ENCODE measurements at regions not wholly inside any gene's neighbourhood (a gene's known extent, or its start where the extent isn't known, plus 50 kb on each side); places are given as distances from the start of the nearest gene placed in this dataset.

DNA sequence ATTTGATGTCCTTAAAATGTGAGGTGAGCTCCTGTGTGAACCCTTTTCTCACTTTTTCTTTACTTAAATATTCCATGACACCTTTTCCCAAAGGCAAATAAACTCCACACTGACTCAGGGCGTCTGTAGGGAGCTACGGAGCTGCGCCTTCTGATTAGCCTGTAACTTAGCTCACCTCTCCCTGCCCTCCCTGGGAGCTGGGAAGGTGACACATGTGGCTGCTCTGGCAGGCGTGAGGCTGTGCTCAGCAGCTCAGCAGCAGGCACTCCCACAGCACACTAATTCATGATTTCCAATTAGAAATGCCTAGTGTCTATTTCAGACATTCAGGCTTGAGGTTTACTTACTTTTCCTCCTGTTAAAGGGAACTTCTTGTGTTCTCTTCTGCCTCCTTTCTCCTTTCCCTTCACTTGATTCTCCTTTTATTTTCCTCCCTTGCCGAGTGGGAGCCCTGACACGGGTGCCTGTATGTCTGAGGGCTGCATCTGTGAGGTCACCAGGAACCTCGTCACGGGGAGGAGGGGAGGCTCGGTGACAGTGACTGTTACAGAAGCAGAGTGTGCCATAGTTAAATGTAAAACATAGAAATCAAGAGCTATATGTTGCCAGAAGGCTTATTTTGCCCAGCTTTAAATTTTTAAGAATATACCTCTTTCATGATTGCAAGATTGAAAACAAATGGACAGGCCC lies 437.1 kb downstream of the DCDC2C start:
- Mint-ChIP-seq H3K4me1 (no peaks in the 10 kb centered on the region), H3K36me3 (ENCODE audit: low read depth) (no peaks in the 10 kb centered on the region)
- CTCF ChIA-PET, result no interaction called here

DNA sequence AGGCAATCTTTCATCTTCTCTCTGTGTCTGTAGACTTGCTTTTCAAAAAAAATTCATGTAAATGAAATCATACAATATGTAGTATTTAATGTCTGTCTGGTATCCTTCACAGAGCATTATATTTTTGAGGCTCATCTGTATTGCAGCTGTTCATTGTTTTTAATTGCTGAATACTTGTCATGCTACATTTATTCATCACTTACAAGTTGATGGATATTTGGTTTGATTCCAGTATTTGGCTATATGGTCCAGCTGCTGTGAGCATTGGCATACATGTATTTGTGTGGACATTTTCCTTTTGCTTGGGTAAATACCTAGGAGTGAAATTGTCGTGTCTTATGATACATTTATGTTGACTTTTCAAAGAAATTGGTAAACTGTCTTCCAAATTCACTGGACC lies 441.4 kb downstream of the DCDC2C start:
- POLR2A ChIA-PET, result no interaction called here
- CTCF ChIA-PET, result no interaction called here
- peaks cover 11% of the 10 kb centered on the region for H3K9me3 Mint-ChIP-seq
- no peak overlapping the region for H3K4me3 Mint-ChIP-seq
- no peaks in the 10 kb centered on the region for H3K36me3 Mint-ChIP-seq (ENCODE audit: low read depth)
- H3K27me3 Mint-ChIP-seq, result no peaks in the 10 kb centered on the region
- no peaks in the 10 kb centered on the region for H3K4me1 Mint-ChIP-seq
- no peak overlapping the region for H3K27ac Mint-ChIP-seq
- DNase-seq, result no peak

More for the DNA sequence above, 437.1 kb downstream of the DCDC2C start:
- Mint-ChIP-seq H3K27me3 (no peaks in the 10 kb centered on the region), H3K9me3 (peaks cover 14% of the 10 kb centered on the region), H3K4me3 (no peak overlapping the region), H3K27ac (no peak overlapping the region)
- DNase-seq, result no peak
- POLR2A ChIA-PET, result no interaction called here

DNA sequence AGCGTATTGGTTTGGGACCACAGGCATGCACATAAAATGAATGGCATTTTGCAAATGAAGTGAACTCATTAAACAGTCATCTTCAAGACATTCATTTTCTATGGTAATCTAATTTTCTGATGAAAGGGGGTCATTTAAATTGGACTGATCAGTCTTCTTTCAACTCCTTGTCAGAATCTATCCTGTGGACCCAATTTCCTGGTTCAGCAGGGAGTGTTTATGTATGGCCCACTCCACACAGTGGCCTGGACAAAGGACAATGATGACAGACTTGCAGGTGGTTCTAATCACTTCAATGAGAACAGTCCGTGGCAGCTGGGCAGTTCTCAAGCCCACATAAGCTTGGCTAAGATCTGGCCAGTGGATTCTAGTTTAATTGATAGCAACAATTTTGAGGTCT lies 448.1 kb downstream of the DCDC2C start:
- Mint-ChIP-seq H3K36me3 (ENCODE audit: low read depth) (no peaks in the 10 kb centered on the region), H3K27me3 (no peaks in the 10 kb centered on the region), H3K4me3 (no peak overlapping the region), H3K9me3 (peaks cover 13% of the 10 kb centered on the region), H3K27ac (no peak overlapping the region), H3K4me1 (no peaks in the 10 kb centered on the region)
- ChIA-PET POLR2A (no interaction called here), CTCF (no interaction called here)
- DNase-seq, result no peak

DNA sequence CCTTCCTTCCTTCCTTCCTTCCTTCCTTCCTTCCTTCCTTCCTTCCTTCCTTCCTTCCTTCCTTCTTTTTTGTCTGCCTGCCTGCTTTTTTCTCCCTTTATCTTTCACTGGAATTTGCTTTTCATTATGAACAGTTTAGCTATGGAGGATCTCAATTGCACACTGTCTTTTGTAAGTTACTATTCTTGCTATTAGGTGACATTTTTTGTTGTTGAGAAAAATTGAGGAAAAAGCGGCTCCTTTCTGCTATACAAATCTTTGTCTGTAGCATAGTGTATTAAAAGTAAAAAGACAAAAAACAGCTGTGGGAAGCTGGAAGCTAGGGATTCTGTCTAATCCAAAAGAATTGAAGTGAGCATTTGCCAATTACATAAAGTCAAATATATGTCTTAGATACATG lies 448.7 kb downstream of the DCDC2C start:
- Mint-ChIP-seq H3K27ac (no peak overlapping the region), H3K4me1 (no peaks in the 10 kb centered on the region), H3K9me3 (peaks cover 13% of the 10 kb centered on the region), H3K36me3 (ENCODE audit: low read depth) (no peaks in the 10 kb centered on the region), H3K27me3 (no peaks in the 10 kb centered on the region), H3K4me3 (no peak overlapping the region)
- ChIA-PET CTCF (no interaction called here), POLR2A (no interaction called here)
- DNase-seq, result no peak

DNA sequence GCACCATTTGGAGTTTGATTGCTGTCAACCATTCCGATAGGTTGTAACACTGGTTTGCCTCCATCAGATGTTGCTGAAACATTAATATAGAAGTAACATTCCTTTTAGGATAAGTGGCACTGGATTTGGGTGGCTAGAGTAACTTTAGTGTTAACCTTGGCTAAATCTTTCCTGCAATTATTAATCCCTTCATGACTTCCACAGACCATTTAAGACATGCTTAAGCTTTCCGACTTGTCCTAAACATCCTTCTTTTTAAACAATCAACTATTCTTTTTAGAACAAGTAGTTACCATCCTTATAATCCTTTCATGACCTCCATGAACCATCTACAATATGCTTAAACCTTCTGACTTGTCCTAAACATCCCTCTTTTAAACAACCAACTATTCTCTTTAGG lies 465.5 kb downstream of the DCDC2C start:
- no peaks in the 10 kb centered on the region for H3K4me1 Mint-ChIP-seq
- ChIA-PET POLR2A (no interaction called here), CTCF (no interaction called here)
- H3K9me3 Mint-ChIP-seq, result peaks cover 25% of the 10 kb centered on the region
- no peak for DNase-seq
- no peaks in the 10 kb centered on the region for H3K36me3 Mint-ChIP-seq (ENCODE audit: low read depth)
- H3K27ac Mint-ChIP-seq, result no peak overlapping the region
- H3K4me3 Mint-ChIP-seq, result no peak overlapping the region
- H3K27me3 Mint-ChIP-seq, result no peaks in the 10 kb centered on the region

DNA sequence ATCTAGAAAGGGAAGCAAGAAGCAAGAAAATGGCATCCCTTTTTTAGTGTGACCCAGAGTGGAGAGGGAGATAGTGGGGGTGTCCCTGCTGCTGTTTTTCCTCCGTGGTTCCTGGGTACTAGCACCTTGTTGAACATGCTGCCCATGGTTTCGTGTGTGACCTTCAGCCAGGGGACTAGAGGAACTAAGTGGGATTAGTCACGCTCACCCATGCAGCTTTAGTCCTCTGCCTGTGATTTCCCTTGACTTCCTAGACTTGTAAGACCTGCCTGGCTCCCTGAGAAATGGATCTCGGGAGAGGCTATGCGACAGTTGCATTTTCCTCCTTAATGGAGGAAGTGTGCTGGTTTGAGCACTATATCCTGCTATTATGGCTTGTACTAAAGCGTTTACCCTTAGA lies 471.4 kb downstream of the DCDC2C start:
- Mint-ChIP-seq H3K27ac (no peak overlapping the region), H3K36me3 (ENCODE audit: low read depth) (no peaks in the 10 kb centered on the region), H3K4me3 (no peak overlapping the region), H3K27me3 (no peaks in the 10 kb centered on the region), H3K4me1 (no peaks in the 10 kb centered on the region), H3K9me3 (peaks cover 36% of the 10 kb centered on the region)
- DNase-seq, result no peak
- ChIA-PET CTCF (no interaction called here), POLR2A (no interaction called here)

DNA sequence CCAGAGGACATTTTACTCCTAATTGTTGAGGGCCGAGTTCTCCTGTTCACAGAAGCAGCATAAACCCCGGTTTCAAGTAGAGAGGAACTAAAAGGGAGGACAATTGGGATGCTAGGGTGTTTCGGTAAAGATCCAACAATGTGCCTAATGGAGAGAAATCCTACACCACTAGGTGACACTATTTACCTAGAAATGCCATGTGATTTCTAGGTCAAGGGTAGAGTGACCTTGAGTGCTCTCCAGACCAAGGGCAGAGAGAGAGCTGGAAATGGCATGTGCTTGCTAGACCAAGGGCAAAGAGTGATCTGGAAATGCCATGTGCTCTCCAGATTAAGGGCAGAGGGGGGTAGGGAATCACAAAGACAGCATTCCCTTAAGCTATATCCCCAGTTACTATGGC lies 472.0 kb downstream of the DCDC2C start:
- Mint-ChIP-seq H3K4me1 (no peaks in the 10 kb centered on the region), H3K9me3 (peaks cover 34% of the 10 kb centered on the region), H3K36me3 (ENCODE audit: low read depth) (no peaks in the 10 kb centered on the region), H3K27ac (no peak overlapping the region), H3K4me3 (no peak overlapping the region), H3K27me3 (no peaks in the 10 kb centered on the region)
- ChIA-PET POLR2A (no interaction called here), CTCF (no interaction called here)
- DNase-seq, result no peak

DNA sequence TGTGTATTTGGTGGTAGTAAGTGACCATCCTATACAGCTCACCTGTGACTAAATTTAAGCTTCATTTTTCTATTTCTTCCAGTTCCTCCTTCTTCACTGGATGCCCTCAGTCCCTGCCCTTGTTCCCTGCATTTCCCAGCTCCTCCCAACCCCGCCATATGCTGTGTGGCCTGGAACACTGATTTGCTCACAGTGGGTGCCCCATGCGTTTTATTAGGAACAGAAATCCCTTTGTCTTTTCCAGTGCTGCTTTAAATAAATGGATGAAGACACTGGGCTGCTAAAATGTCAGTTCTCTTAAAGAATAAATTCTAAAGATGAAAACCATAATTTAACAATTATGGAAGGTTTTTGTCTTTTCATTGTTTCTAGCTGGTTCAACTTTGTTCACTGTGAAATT lies 477.3 kb downstream of the DCDC2C start:
- no peak overlapping the region for H3K4me3 Mint-ChIP-seq
- no peaks in the 10 kb centered on the region for H3K27me3 Mint-ChIP-seq
- ChIA-PET POLR2A (no interaction called here), CTCF (no interaction called here)
- no peaks in the 10 kb centered on the region for H3K4me1 Mint-ChIP-seq
- H3K36me3 Mint-ChIP-seq (ENCODE audit: low read depth), result no peaks in the 10 kb centered on the region
- peaks cover 30% of the 10 kb centered on the region for H3K9me3 Mint-ChIP-seq
- no peak overlapping the region for H3K27ac Mint-ChIP-seq
- DNase-seq, result no peak

DNA sequence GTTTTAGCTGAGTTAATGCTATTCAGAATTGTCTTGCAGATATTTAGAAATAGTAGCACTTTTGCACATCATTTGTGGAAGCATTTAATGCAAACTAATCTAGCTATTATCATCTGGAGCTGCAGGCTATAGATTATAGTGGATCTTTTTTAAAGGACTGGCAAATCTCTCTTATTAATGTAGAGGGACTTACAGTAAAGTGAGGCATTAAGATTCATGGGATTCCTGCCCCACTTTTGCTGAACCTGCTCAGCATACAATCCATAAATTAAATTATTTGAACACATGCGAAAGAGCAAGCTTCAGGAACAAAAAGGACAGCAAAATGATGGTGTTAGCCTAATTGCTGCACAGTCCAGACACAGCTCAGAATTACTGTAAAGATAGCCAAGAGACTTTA lies 477.7 kb downstream of the DCDC2C start:
- H3K9me3 Mint-ChIP-seq, result peaks cover 27% of the 10 kb centered on the region
- CTCF ChIA-PET, result no interaction called here
- no peak overlapping the region for H3K27ac Mint-ChIP-seq
- POLR2A ChIA-PET, result no interaction called here
- no peak overlapping the region for H3K4me3 Mint-ChIP-seq
- no peak for DNase-seq
- H3K36me3 Mint-ChIP-seq (ENCODE audit: low read depth), result no peaks in the 10 kb centered on the region
- no peaks in the 10 kb centered on the region for H3K4me1 Mint-ChIP-seq
- no peaks in the 10 kb centered on the region for H3K27me3 Mint-ChIP-seq

DNA sequence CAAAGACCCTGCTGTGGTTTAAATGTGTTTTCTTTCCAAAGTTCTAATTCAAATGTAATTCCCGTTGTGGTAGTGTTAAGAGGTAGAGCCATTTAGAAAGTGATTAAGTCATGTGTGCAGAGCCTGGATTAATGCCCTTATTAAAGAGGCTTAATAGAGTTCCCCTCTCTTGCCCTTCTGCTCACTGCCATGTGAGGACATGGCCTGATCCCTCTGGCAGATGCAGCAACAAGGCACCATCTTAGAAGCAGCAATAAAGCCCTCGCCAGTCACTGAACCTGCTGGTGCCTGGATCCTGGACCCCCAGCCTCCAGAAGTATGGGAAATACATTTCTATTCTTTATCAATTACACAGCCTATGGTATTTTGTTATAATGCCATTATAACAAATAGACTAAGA lies 485.2 kb downstream of the DCDC2C start:
- DNase-seq, result no peak
- POLR2A ChIA-PET, result no interaction called here
- Mint-ChIP-seq H3K27ac (no peak overlapping the region), H3K4me1 (no peaks in the 10 kb centered on the region), H3K27me3 (no peaks in the 10 kb centered on the region), H3K36me3 (ENCODE audit: low read depth) (no peaks in the 10 kb centered on the region), H3K9me3 (peaks cover 24% of the 10 kb centered on the region), H3K4me3 (no peak overlapping the region)
- CTCF ChIA-PET, result no interaction called here

DNA sequence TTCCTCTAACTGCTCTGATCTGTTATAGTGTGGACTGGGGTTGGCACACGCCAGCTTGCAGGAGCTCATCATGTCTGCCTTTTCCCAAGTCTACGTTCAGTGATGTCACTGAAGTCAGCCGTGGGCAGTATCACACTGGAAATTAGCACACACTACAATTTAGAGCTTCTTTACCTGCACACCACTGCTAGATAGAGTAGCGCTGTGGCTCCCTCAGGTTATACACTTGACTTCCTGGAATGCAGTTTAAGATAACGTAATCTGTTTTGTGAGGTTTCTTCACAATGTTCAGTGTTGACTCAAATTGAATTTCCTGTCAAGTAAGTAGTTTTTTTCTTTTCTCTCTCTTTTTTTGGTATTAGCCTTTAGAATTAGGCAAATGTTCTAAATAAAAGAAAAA lies 487.2 kb downstream of the DCDC2C start:
- Mint-ChIP-seq H3K27ac (no peak overlapping the region), H3K27me3 (no peaks in the 10 kb centered on the region), H3K9me3 (peaks cover 28% of the 10 kb centered on the region), H3K4me3 (no peak overlapping the region), H3K36me3 (ENCODE audit: low read depth) (no peaks in the 10 kb centered on the region), H3K4me1 (no peaks in the 10 kb centered on the region)
- DNase-seq, result no peak
- ChIA-PET CTCF (no interaction called here), POLR2A (no interaction called here)

DNA sequence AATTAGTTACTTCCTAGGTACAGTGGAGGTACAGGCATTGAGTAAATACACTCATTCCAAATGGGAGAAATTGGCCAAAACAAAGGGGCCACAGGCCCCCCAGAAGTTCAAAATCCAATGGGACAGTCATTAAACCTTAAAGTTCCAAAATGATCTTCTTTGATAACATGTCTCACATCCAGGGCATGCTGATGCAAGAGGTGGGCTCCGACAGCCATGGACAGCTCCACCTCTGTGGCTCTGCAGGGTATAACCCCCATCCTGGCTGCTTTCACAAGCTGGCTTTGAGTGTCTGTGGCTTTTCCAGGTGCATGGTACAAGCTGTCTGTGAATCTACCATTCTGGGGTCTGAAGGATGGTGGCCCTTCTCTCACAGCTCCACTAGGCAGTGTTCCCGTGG lies 488.7 kb downstream of the DCDC2C start:
- no peak for DNase-seq
- Mint-ChIP-seq H3K36me3 (ENCODE audit: low read depth) (no peaks in the 10 kb centered on the region), H3K4me1 (no peaks in the 10 kb centered on the region), H3K4me3 (no peak overlapping the region), H3K27ac (no peak overlapping the region), H3K9me3 (peaks cover 36% of the 10 kb centered on the region), H3K27me3 (no peaks in the 10 kb centered on the region)
- ChIA-PET POLR2A (no interaction called here), CTCF (no interaction called here)

DNA sequence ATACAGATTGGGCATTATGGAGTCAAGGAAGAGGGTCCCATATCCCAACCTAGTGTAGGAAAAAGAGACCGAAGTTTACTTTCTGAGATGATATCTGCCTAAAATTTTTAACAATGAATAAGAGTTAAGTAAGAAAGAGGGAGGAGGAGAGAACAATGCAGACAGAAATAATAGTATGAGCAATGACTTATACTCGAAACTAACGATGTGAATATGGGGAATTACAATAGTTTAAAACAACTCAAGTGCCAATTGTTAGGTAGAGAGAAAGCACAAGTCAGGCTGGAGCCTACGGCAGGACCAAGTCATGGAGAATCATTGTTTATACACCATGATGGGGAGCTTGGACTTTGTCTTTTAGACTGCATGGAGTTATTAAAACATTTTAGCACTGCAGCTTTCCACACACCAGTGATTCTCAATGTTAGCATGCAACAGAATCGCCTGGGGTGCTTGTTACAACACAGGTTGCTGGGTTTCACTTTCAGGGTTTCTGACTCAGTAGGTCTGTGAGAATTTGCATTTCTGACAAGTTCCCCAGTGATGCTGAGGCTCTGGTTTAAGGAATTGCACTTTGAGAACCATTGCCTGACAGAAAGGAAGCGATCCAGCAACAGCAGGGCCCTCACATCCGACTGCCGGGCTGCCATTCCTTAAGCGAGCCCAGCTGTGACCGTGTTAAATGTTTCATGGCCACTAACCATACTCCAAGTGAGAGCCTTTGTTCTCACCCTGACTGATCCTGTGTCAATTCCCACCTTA lies 511.2 kb downstream of the DCDC2C start:
- CTCF ChIA-PET, result no interaction called here
- no peak overlapping the region for H3K27ac Mint-ChIP-seq
- POLR2A ChIA-PET, result no interaction called here
- no peak overlapping the region for H3K4me3 Mint-ChIP-seq
- H3K9me3 Mint-ChIP-seq, result peaks cover 9% of the 10 kb centered on the region
- no peaks in the 10 kb centered on the region for H3K36me3 Mint-ChIP-seq (ENCODE audit: low read depth)
- H3K27me3 Mint-ChIP-seq, result no peaks in the 10 kb centered on the region
- no peak for DNase-seq
- no peaks in the 10 kb centered on the region for H3K4me1 Mint-ChIP-seq

DNA sequence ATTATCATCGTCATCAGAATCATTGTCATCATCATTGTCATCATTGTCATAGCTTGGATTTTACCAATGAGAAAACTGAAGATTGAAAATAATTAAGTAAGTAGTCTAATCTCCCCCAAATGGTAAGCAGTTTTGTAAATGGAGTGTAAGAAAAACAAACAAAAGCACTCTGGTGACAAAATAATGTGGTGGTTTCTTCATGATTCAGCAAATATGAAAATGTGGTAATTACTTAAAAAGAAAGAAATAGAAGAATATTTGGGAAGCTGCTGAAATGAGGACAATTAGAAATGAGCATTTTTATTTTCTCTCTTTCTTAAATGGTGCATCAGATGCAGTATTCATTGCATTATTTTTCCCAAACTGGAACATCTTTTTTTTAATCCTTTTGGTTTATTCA lies 514.4 kb downstream of the DCDC2C start:
- ChIA-PET POLR2A (no interaction called here), CTCF (no interaction called here)
- H3K27me3 Mint-ChIP-seq, result no peaks in the 10 kb centered on the region
- H3K4me1 Mint-ChIP-seq, result no peaks in the 10 kb centered on the region
- no peaks in the 10 kb centered on the region for H3K36me3 Mint-ChIP-seq (ENCODE audit: low read depth)
- no peak for DNase-seq
- H3K4me3 Mint-ChIP-seq, result no peak overlapping the region
- no peaks in the 10 kb centered on the region for H3K9me3 Mint-ChIP-seq
- no peak overlapping the region for H3K27ac Mint-ChIP-seq
